Cardiac fibroblast (primary cell): ENCODE measurements at regions not wholly inside any gene's neighbourhood (a gene's known extent, or its start where the extent isn't known, plus 50 kb on each side); places are given as distances from the start of the nearest gene placed in this dataset.

Source experiments
- DNase-seq, 2 donors: peaks; one replicate each; pipeline versions ENCODE4 v3.0.0 to v3.0.0-alpha.2; 2010; ENCODE audit warnings: low read depth in 2 of 2
- H3K4me3 ChIP-seq, 2 donors: replicated peaks in 1 of 2; 1 replicate in 1 of 2; 2 replicates in 1 of 2; pipeline ENCODE4 v1.5.1; 2011; ENCODE audit warnings: low read depth in 2 of 2, low read length in 2 of 2, mild to moderate bottlenecking in 2 of 2, moderate library complexity in 1 of 2
- CTCF ChIP-seq: IDR thresholded peaks from one replicate; pipeline ENCODE4 v1.5.1; 2011; ENCODE audit warnings: low read depth, mild to moderate bottlenecking, low read length, inconsistent platforms

GRCh38 chr12:17695495-17695894, 394.5 kb downstream of the RERGL start:
- no peak for TF ChIP-seq CTCF
- H3K4me3 ChIP-seq = no peak overlapping the region
- no peak for DNase-seq

GRCh38 chr12:17691369-17691768, 398.6 kb downstream of the RERGL start:
- no peak for TF ChIP-seq CTCF
- no peak for DNase-seq
- no peak overlapping the region for H3K4me3 ChIP-seq

GRCh38 chr12:17680220-17680619, 409.8 kb downstream of the RERGL start:
- H3K4me3 ChIP-seq = no peak overlapping the region
- no peak for DNase-seq
- no peak for TF ChIP-seq CTCF

- H3K4me3 ChIP-seq = no peak overlapping the region
- TF ChIP-seq CTCF = no peak
- no peak for DNase-seq
These were observed 423.2 kb downstream of the RERGL start for GRCh38 chr12:17666641-17667324.

- TF ChIP-seq CTCF = no peak
- no peak for DNase-seq
- H3K4me3 ChIP-seq = no peak overlapping the region
These were observed 424.2 kb downstream of the RERGL start for GRCh38 chr12:17665839-17666238.

- TF ChIP-seq CTCF = no peak
- no peak for DNase-seq
These were observed 428.7 kb downstream of the RERGL start for GRCh38 chr12:17661250-17661649.

GRCh38 chr12:17652436-17652835, 437.6 kb downstream of the RERGL start:
- no peak for TF ChIP-seq CTCF
- DNase-seq = no peak
- no peak overlapping the region for H3K4me3 ChIP-seq

More at GRCh38 chr12:17661250-17661649, 428.7 kb downstream of the RERGL start:
- no peak overlapping the region for H3K4me3 ChIP-seq
